Inflammatory macrophage treated with lipopolysaccharide for 1 hour (primary cell): ENCODE measurements at regions not wholly inside any gene's neighbourhood (a gene's known extent, or its start where the extent isn't known, plus 50 kb on each side); places are given as distances from the start of the nearest gene placed in this dataset.

Experiments used
- DNase-seq, 2 donors: peaks; one replicate each; pipeline ENCODE4 v3.0.0-alpha.2; 2020 to 2022

DNA sequence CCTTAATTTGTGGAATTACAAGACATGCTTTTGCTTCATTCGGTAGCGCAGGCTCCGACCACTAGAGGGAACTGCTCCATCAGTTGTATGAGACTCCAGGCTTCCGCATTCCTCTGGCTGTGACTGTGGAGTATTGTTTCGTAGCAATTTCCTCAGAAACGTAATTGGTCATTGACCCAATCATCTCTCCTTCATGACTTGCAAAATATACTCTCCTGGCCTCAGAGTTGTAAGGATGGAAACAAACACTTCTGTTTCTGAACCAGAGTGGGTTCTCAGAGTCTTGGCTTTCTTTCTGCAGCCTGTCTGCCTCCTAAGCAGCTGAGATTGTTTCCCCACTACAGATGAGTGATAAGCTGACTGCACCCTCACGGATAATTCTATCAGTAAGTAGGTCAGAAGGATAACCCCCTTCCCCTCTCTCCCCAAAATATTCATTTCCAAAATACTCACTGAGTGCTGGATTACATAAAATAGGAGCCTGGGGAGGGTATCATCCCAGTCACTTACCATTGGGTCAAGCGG is 146.8 kb upstream of the ZC3H12C start:
- peak; percentile 94 to 97 for DNase-seq

DNA sequence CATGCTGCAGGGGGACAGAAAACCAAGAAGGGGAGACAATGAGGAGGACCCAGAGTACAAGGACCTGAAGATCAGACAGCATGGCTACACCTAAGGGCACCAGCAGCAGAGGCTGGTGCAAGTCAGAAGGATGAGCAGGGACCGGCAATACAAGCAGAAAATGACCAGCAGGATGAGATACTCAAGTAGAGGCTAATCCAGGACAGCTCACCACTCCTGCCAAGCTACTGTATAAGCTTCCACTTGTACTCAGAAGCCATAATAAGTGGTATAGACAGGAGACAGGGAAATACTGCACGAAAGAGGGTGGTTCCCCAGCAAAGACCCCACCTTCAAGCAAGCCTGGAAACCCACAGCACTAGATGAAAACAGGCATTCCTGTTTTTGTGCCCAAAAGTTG is 138.7 kb upstream of the ZC3H12C start:
- no peak for DNase-seq

GRCh38 chr11:109956124-109956793 is 136.9 kb upstream of the ZC3H12C start:
- DNase-seq = no peak

DNA sequence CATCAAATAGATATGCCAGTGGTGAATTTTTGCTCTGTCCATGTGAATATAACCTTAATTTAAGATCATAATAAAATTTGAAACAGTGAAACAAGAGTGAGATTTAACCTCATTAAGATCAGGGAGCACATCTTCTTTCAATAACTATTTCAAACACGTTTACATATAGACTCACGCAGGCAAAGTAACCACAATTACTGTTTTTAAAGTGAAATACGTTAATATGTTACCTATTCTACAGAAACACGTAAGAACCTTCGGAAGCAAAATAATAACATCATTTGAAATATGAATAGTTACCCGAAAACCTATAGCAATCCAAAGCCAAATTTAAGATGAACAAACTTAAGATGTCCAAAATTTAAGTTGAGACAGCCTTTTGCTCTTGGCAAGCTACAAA is 136.2 kb upstream of the ZC3H12C start:
- no peak for DNase-seq

DNA sequence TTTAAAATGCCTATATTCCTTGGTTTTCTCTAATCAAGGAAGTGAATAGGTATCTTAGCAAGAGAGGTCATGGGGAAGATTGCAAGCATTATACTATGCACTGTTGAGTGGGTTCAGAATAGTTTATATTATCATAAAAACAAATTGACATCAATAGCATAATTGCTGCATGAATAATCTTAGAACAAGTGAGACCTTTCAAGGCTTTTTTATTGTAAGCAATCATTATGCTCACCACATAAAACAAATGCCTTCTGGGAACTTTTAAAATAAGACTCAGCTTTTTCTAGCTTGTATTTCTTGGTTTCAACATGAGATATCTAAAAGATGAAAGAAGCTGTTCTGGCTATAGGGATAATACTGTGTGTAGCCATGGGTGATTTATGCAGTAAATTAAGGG is 135.6 kb upstream of the ZC3H12C start:
- no peak for DNase-seq

- no peak for DNase-seq
These were observed 134.9 kb upstream of the ZC3H12C start for GRCh38 chr11:109958131-109958820.

GRCh38 chr11:109958821-109959166 is 134.4 kb upstream of the ZC3H12C start:
- DNase-seq = no peak

DNA sequence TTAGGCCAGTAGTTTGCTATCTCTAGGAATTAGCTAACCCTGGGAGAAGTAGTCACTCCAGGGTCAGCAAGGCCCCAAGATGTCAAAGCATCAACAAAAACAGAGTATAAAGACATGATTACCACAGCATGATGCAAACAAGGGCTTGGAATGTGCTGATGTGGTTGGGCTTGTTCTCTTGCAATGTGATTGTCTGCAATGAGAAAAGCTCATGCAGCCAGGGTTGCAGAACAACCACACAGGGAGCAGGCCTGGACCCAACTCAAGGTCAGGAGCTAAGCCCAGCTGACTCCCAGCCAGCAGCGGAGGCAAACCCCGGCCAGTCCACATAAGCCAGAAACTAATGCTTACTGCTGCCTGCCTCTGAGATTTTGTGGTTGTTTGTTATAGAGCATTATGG is 132.4 kb upstream of the ZC3H12C start:
- DNase-seq = no peak

- no peak for DNase-seq
These were observed 131.9 kb upstream of the ZC3H12C start for GRCh38 chr11:109961261-109961660.

DNA sequence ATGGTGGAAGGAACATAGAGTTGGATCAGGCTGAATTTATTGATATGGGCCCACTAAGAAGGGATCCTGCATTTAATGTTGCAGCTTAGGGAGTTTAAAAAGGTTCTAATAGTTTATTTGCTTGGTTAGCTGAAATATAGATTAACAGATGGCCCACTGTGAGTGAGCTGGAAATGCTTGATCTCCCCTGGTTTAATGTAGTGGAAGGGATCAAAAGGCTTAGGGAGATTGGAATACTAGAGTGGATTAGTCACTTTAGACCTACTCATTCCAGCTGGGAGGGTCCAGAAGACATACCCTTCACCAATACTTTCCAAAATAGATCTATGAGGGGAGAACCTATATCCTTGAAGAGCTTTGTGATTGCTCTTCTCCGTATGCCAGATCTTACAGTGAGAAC is 130.1 kb upstream of the ZC3H12C start:
- no peak for DNase-seq

DNA sequence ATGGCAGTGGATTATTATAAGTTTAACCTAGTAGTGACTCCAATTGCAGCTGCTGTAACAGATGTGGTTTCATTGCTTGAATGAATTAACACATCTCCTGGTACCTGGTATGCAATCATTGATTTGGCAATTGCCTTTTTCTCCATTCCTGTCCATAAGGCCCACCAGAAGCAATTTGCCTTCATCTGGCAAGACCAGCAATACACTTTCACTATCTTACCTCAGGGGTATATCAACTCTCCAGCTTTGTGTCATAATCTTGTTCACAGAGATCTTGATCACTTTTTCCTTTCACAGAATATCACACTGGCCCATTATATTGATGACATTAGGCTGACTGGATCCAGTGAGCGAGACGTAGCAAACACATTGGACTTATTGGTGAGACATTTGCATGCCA is 128.7 kb upstream of the ZC3H12C start:
- no peak for DNase-seq

DNA sequence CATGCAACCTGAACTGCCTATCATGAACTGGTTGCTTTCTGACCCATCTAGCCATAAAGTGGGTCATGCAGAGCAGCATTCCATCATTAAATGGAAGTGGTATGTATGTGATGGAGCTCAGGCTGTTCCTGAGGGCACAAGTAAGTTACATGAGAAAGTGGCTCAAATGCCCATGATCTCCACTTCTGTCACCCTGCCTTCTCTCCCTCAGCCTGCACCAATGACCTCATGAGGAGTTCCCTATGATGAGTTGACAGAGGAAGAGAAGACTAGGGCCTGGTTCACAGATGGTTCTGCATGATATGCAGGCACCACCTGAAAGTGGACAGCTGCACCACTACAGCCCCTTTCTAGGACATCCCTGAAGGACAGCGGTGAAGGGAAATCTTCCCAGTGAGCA is 127.7 kb upstream of the ZC3H12C start:
- peak in 1 of 2 donors; percentile 56 for DNase-seq

- DNase-seq = peak in 1 of 2 donors; percentile 68
These were observed 127.3 kb upstream of the ZC3H12C start for GRCh38 chr11:109965926-109966325.

GRCh38 chr11:109967136-109967535 is 126.1 kb upstream of the ZC3H12C start:
- DNase-seq = peak; percentile 45 to 64

- DNase-seq = peak in 1 of 2 donors; percentile 75
These were observed 124.9 kb upstream of the ZC3H12C start for GRCh38 chr11:109968299-109968698.

DNA sequence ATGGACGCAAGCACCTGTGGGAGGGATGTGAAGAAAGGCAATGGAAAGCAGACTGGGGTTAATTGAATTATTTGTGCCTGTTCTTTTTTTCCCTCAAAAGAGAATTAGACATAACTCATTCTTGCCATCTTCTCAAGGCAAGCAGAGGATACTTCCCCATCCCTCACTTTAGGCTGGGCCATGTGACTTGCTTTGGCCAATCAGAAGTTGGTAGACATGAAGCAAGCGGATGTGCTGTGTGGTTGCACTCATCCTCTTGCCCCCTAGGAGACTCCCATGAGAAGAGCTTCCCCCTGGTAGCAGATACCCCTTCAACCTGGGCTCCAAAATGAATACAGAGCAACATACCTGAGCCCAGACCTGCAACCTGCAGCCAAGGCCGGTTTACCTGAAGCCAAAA is 124.4 kb upstream of the ZC3H12C start:
- no peak for DNase-seq

DNA sequence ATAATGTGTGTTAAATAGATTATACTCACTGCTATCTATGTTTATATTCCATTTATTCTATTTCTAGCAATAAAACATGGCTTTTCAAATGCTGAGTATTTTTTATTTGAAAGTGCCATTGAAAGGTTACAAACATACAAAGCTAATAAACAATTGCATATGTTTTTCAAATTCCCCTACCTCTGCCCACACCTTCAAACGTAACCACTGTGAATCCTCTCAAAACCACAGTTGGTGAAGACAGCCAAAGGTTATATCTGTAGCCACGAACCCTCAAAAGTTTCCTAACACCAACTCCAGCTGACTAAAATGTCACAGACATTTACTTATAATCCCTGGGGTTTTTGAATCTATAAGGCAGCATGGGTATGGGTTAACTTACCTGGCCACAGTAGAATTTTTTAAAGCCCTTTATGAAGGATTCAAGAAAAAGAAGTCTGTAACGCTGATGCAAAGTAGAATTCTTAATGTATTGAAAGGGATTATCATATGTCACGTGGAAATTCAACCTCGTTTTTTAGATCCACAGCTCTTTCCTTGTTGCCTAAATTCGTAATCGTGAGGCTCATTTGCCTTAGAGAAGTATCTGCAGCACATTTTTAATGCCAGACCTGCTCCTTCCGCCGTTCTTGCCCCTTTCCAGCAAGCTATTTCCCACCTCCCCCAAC is 122.5 kb upstream of the ZC3H12C start:
- DNase-seq = peak in 1 of 2 donors; percentile 73

GRCh38 chr11:109971184-109971523 is 122.0 kb upstream of the ZC3H12C start:
- no peak for DNase-seq

- no peak for DNase-seq
These were observed 120.9 kb upstream of the ZC3H12C start for GRCh38 chr11:109972181-109972715.

GRCh38 chr11:109972939-109973338 is 120.3 kb upstream of the ZC3H12C start:
- DNase-seq = peak; percentile 93 to 98

- no peak for DNase-seq
These were observed 119.7 kb upstream of the ZC3H12C start for GRCh38 chr11:109973486-109973885.

GRCh38 chr11:109974523-109974922 is 118.7 kb upstream of the ZC3H12C start:
- peak in 1 of 2 donors; percentile 68 for DNase-seq

DNA sequence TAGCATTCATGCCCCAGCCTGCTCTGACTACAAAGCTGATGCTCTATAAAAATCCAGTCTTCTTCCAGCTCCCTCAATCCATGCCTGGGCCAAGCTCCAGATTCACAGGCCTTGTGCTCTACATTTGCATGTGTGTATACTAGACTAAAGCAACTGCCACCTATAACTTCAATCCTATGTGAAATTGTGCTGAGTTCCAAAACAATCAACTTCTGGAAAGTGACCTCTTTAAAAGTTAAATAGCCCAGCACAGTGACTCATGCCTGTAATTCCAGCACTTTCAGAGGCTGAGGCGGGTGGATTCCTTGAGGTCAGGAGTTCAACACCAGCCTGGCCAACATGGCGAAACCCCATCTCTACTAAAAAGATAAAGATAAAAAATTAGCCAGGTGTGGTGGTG is 114.3 kb upstream of the ZC3H12C start:
- DNase-seq = no peak
